DND-41 (cell line): ENCODE measurements at regions not wholly inside any gene's neighbourhood (a gene's known extent, or its start where the extent isn't known, plus 50 kb on each side); places are given as distances from the start of the nearest gene placed in this dataset.

Experiments
- EZH2 ChIP-seq: IDR thresholded peaks from 3 replicates; pipeline ENCODE4 v1.6.1; 2012; ENCODE audit warnings: borderline replicate concordance, low read depth, mild to moderate bottlenecking, moderate library complexity, low read length, inconsistent platforms; ENCODE audit not compliant: severe bottlenecking
- TF ChIP-seq, protein P1 (sequence below): IDR thresholded peaks from 2 replicates; pipeline ENCODE4 v1.5.1; 2012; ENCODE audit warnings: borderline replicate concordance, low read length, moderate library complexity, mild to moderate bottlenecking; ENCODE audit not compliant: poor library complexity, severe bottlenecking; ENCODE audit errors: extremely low read depth

- TF ChIP-seq EZH2: no peak
- TF ChIP-seq, protein P1, sequence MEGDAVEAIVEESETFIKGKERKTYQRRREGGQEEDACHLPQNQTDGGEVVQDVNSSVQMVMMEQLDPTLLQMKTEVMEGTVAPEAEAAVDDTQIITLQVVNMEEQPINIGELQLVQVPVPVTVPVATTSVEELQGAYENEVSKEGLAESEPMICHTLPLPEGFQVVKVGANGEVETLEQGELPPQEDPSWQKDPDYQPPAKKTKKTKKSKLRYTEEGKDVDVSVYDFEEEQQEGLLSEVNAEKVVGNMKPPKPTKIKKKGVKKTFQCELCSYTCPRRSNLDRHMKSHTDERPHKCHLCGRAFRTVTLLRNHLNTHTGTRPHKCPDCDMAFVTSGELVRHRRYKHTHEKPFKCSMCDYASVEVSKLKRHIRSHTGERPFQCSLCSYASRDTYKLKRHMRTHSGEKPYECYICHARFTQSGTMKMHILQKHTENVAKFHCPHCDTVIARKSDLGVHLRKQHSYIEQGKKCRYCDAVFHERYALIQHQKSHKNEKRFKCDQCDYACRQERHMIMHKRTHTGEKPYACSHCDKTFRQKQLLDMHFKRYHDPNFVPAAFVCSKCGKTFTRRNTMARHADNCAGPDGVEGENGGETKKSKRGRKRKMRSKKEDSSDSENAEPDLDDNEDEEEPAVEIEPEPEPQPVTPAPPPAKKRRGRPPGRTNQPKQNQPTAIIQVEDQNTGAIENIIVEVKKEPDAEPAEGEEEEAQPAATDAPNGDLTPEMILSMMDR: no peak
These were observed 1417.9 kb upstream of the GOT2 start for GRCh38 chr16:60151987-60152386.
